COLO668 (cell line): ENCODE measurements at regions not wholly inside any gene's neighbourhood (a gene's known extent, or its start where the extent isn't known, plus 50 kb on each side); places are given as distances from the start of the nearest gene placed in this dataset.

ENCODE experiments used
- DNase-seq: peaks from one replicate; lab custom pipeline; 2025; ENCODE audit not compliant: unreplicated experiment; lab: John Stamatoyannopoulos, UW

- DNase-seq: no peak
Observed at GRCh38 chr18:27411013-27411412, 225.9 kb upstream of the CHST9 start.

DNA sequence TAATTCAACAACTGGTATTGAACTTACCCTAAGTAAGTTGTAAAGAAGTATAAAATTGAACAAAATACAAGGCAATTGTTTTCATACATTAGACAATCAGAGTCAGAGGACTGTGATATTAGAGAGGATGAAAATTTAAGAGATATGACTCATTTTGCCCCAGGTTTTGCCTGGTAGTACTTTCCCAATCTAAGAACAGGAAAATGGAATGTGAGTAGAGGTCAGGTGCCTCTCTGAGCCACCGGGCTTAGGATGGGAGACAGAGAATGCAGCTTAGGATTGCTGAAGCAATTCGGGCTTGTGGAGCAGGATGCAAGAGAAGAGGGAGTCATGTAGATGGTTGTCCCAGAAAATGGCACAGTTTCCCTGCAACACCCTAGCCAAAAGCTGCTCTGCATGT lies 219.7 kb upstream of the CHST9 start:
- no peak for DNase-seq

DNA sequence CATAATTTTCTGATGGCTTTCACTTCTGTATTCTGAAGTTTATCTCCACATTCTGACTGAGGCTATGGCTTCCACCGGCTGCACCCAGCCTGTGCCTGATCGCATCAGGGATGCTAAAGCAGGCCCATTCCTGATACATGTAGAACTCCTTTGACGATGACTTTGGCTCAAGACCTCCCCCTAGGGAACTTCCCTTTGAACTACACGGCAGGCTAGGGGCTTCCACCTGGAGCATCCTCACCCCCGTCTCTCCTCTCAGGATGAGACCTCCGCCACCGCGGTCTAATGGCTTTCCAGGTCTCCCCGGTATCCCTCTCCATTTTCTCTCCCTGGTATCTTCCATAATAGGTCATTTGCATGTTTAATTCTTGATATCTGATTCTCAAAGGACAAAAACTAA lies 214.9 kb upstream of the CHST9 start:
- no peak for DNase-seq

DNA sequence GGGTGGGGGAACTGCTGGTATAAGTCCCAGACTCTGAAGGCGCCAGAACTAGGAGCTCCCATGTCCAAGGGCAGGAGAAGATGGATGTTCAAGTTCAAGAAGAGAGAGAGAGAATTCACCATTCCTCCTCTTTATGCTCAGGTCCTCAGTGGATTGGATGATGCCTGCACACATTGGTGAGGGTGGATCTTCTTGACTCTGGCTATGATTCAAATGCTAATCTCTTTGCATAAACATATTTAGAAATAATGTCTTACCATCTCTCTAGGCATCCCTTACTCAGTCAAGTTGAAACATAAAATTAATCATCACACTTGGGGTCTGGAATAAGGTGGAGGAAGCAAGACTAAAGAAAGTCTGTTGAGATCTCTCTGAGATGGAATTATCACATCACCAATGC lies 210.6 kb upstream of the CHST9 start:
- no peak for DNase-seq

DNA sequence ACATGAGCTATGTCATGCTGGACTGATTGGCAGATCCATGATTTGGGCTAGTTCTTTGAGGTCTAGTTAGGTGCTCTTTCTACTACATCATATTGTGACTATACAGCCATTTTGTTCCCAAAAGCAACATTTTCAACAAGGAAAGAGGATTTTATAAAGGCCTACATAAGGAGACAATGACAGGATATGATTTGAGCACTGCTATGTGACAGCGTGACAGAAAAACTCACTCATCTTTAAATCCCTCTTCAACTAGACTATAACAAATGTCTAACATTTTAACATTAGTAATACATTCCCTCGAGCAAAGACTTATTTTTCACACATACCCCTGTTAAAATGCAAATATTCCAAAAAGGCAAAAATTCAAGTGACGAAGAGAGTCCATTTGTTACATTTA lies 209.6 kb upstream of the CHST9 start:
- DNase-seq: no peak

- DNase-seq: no peak
Observed at GRCh38 chr18:27382567-27383216, 197.6 kb upstream of the CHST9 start.

- DNase-seq: no peak
Observed at GRCh38 chr18:27378431-27379095, 193.5 kb upstream of the CHST9 start.

DNA sequence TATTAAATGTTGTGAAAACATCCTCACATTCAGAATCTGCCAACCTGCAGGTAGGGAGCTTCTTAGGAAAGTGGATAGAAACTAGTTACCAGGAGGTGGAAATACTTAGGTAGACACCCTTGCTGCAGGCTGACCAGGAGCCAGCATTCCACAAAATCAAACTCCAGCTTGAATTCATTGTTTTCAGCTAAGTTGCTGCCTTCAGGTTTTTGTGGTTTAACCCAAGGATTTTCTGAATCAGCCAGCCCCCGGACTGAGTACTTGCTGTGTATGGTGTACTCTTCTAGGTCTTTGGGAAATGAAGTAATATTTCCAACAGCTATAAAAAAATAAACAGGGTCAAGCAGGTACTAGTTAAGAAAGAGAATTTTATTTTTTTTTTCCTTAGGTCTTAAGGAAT lies 192.1 kb upstream of the CHST9 start:
- DNase-seq: no peak

- no peak for DNase-seq
Observed at GRCh38 chr18:27372386-27372785, 187.3 kb upstream of the CHST9 start.

DNA sequence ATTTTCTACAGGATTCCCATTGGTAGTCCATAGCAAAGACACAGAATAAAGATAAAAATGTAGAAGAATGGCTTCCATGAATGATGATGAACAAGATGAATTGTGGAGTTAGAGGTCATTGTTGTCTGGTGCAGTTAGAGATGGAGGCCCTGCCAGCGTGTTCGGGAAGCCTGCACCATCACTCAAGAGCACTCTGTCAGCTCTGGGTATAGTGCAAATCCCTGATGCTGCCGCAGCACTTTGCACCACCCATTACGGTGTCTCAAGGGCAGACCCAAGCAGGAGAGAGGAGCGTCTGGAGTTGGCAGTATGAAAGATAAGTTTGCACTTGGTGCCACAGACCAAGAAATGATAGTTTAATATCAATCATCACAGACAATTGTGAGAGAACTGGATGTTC lies 181.6 kb upstream of the CHST9 start:
- no peak for DNase-seq

DNA sequence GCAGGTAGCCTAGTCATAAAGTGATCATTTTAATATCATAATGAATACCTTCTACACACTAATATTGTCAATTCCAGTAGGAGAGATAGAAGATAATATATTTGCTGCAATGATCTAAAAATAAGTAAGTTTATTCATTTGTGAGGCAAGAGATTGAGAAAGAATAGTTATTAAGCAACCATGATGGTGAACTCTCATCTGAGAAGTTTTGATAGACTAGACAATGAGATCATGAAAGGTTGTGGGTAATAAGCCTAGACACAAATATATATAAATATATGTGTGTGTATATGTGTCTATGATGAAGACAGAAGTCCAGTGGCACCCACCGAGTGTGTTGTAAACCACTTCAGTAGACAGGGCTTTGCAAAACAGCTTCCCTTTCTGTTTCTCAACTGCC lies 181.0 kb upstream of the CHST9 start:
- no peak for DNase-seq

GRCh38 chr18:27363872-27364271 lies 178.8 kb upstream of the CHST9 start:
- no peak for DNase-seq

DNA sequence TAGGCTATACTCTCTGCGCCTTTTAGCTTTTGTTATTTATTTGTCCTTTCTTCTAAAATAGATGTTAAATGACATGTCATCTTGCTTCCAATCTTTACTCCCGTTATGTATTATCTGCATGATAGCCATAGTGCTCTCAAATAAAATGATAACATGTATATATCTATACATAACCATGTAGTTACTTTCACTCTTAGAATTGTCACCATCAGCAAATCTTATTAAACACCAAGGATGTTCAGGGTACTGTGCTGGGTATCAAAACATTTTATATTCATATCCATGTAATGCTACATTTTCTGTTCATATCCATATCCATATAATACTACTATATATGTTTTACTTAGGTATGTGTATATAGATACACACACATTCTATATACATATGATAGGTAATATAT lies 176.4 kb upstream of the CHST9 start:
- DNase-seq: no peak

GRCh38 chr18:27355308-27355707 lies 170.2 kb upstream of the CHST9 start:
- DNase-seq: no peak

GRCh38 chr18:27353273-27353672 lies 168.2 kb upstream of the CHST9 start:
- DNase-seq: no peak

DNA sequence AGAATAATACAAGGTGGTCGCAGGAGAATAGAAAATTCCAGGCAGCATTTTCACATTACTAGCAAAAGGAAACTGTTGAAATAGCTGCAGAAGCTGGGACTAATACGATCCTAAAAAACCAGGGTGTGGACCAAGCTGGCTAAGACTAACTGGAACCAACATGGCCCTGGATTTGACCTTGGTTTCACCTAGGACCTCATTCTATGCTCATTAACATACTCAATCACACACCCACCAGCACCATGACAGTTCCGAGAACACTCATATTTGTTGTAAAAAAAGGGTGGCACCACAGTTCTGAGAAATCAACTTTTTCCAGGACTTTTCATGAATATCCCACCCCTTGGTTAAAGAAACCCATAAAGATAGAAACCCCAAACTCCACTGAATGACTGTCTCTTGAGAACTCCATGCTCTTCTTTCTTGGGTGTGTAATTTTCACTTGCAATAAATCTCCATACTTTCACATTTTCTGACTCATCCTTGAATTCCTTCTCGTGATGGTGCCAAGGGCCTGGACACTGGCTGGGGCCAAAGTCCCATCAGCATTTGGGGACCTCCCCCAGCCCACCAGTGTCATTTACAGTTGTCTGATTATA lies 164.3 kb upstream of the CHST9 start:
- no peak for DNase-seq

DNA sequence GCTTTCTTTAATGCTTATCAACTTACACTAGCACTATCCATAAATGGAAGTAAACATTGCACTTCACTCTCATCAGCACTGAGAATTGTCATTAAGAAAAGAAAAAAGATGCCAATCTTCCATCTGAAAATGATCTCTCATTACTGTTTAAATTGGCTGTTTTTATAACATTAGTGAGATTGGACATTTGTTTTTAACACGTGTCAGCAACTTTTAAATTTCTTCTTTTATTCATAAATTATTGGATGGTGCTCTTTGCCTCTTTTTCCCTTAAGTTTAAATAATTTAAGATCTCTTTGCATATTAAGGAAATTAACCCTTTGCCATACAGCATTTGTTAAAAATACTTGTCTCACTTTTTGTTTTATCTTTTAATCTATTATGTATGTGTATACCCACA lies 146.5 kb upstream of the CHST9 start:
- no peak for DNase-seq

- no peak for DNase-seq
Observed at GRCh38 chr18:27314996-27315395, 129.9 kb upstream of the CHST9 start.

GRCh38 chr18:27313678-27314077 lies 128.6 kb upstream of the CHST9 start:
- DNase-seq: no peak

DNA sequence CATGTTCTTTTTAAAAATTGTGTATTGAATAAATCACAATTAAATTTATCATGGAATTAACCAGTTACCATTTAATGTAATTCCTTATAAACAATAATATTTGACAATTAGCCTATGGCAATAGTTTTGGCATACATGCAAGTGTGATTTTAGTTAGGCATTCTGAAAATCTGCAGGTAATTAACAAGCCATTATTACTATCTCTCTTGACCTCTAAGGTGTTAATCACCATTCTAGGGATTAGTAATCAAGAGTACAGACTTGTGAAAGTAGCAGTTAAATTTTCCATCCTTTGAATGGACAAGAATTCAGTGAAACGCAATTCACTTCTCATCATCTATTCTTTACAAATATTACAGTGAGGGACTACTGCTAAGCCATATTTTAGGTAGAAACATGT lies 127.7 kb upstream of the CHST9 start:
- no peak for DNase-seq

- DNase-seq: no peak
Observed at GRCh38 chr18:27312153-27312552, 127.0 kb upstream of the CHST9 start.

GRCh38 chr18:27311114-27311513 lies 126.0 kb upstream of the CHST9 start:
- DNase-seq: no peak
